ENCODE measurements at regions not wholly inside any gene's neighbourhood (a gene's known extent, or its start where the extent isn't known, plus 50 kb on each side); places are given as distances from the start of the nearest gene placed in this dataset.
"Not testable (repeated sequence)": the region's sequence is repeated elsewhere in the genome, so short reads cannot be mapped to it uniquely, and the experiment has no call there.

DNA sequence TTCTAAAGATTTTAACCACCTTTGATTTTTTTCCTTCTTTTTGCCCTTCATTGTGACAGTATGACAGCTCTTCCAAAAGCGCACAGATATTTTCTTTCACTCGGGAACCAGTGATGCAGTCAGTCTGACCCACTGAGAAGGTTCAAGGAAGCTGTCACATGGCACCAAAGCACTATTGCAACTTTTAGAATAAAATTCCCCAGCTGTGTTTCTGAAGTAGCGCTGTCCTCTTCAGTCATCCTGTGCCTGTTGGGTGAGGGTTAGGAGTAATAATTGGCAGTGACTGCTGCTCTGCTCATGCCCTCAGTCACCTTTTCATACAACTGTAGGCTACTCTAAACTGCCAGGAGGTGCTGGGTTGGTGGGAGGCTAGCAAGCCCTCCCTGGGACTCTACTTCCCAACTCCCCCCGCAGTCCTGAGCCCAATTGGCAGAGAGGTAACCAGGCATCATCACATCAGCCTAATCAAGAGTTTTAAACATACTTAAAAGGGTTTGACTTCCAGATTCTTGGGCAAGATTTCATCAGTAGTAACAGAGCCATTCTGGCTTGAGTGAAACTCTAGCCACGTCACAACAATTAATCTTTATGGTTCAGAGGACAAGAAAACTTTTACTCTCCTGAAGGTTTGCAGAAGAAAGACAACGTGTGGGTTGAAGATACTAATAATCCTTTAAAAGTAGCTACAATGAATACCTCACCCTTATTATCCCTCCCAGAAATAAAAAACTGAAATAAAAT lies 473.3 kb downstream of the FBXO15 start:
- H3K27ac ChIP-seq (ENCODE audit: low read length) = no peak overlapping the region
- no peak overlapping the region for H3K4me3 ChIP-seq (ENCODE audit: low read length)
- DNase-seq = no peak
- no peaks in the 10 kb centered on the region for H3K27me3 ChIP-seq (ENCODE audit: control insufficient read depth, insufficient read depth, low read length)
- no peaks in the 10 kb centered on the region for H3K4me1 ChIP-seq (ENCODE audit: control insufficient read depth, insufficient read depth, low read length)
- H3K9me3 ChIP-seq (ENCODE audit: control insufficient read depth, low read depth, low read length) = no peaks in the 10 kb centered on the region
- H3K36me3 ChIP-seq (ENCODE audit: control insufficient read depth, insufficient read depth, low read length) = no peaks in the 10 kb centered on the region
- 81% methylated on average over 3 of the region's 6 CpGs for WGBS (ENCODE audit: insufficient coverage, low lambda C conversion rate)

DNA sequence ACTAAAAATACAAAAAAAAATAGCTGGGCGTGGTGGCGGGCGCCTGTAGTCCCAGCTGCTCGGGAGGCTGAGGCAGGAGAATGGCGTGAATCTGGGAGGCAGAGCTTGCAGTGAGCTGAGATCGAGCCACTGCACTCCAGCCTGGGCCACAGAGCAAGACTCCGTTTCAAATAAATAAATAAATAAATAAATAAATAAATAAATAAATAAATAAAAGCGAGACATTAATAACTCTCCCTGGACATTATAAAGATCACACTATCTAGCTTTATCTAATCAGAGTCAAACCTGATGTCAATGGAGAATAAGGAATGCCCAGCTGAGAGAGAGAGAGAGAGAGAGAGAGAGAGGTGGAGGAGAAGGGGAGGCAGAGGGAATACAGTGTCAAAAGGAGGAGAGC lies 476.2 kb downstream of the FBXO15 start:
- H3K36me3 ChIP-seq (ENCODE audit: control insufficient read depth, insufficient read depth, low read length); H3K4me3 ChIP-seq (ENCODE audit: low read length); H3K27me3 ChIP-seq (ENCODE audit: control insufficient read depth, insufficient read depth, low read length); DNase-seq; H3K4me1 ChIP-seq (ENCODE audit: control insufficient read depth, insufficient read depth, low read length); H3K9me3 ChIP-seq (ENCODE audit: control insufficient read depth, low read depth, low read length); H3K27ac ChIP-seq (ENCODE audit: low read length): not testable (repeated sequence)
- 100% methylated on average over 1 of the region's 8 CpGs for WGBS (ENCODE audit: insufficient coverage, low lambda C conversion rate)

DNA sequence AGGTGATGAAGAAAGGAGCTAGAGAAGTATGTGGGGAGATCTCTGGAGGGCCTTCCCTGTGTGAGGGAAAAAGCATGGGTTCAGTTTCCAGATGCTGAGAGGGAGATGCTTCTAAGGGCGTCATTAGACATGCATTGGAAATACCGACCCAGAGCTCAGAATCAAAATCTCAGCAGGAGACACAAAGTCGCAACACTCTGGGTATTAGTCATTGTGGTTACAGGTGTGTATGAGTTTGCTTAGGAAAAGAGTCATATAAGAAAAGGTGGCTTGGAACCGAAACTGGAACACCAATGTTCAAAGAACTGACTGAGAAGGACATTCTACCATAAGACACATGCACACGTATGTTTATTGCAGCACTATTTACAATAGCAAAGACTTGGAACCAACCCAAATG lies 477.1 kb downstream of the FBXO15 start:
- Histone ChIP-seq H3K27ac (ENCODE audit: low read length) (no peak overlapping the region), H3K36me3 (ENCODE audit: control insufficient read depth, insufficient read depth, low read length) (no peaks in the 10 kb centered on the region), H3K4me1 (ENCODE audit: control insufficient read depth, insufficient read depth, low read length) (no peaks in the 10 kb centered on the region), H3K9me3 (ENCODE audit: control insufficient read depth, low read depth, low read length) (no peaks in the 10 kb centered on the region), H3K4me3 (ENCODE audit: low read length) (no peak overlapping the region), H3K27me3 (ENCODE audit: control insufficient read depth, insufficient read depth, low read length) (no peaks in the 10 kb centered on the region)
- no CpG with 5 or more reads among the region's 5 CpGs for WGBS (ENCODE audit: insufficient coverage, low lambda C conversion rate)
- DNase-seq = no peak

DNA sequence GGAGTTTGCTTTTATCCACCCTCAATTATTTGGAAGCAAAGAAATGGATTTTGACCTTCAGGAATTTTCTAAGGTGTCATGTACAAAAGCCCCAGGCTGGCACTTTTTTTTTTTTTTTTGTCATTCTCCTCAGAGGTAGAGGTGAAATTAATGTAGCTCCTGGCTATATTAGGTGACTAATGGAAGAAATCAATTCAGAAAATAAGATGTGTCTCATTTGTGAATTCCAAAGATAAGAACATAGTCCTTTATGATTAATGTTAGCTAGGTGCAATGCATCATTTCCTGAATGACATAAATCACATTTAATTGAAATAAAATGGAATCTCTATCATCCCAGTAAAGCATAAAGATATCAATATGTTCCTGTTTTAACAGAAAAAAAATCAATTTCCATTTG lies 477.6 kb downstream of the FBXO15 start:
- no peak overlapping the region for H3K4me3 ChIP-seq (ENCODE audit: low read length)
- no peaks in the 10 kb centered on the region for H3K36me3 ChIP-seq (ENCODE audit: control insufficient read depth, insufficient read depth, low read length)
- no peaks in the 10 kb centered on the region for H3K4me1 ChIP-seq (ENCODE audit: control insufficient read depth, insufficient read depth, low read length)
- no peak overlapping the region for H3K27ac ChIP-seq (ENCODE audit: low read length)
- no peak for DNase-seq
- H3K27me3 ChIP-seq (ENCODE audit: control insufficient read depth, insufficient read depth, low read length) = no peaks in the 10 kb centered on the region
- H3K9me3 ChIP-seq (ENCODE audit: control insufficient read depth, low read depth, low read length) = no peaks in the 10 kb centered on the region

DNA sequence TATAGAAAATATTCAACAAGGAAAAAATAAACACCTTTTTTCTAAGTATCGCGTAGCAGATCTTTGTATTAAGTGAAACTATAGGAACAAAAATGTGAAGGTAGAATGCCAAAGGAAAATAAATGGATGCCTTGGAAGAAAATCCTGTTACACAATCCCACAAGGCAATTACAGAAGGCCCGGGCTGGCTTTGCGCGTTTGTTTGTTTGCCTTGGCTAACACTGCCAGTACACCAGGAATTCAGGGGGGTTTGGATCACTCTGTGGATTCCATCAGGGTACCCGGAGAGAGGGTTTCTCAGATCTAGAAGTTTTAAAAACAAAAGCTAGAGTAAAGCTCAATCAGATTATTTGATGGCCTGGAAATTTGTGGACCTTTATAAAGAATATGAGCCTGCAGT lies 478.3 kb downstream of the FBXO15 start:
- no peak for DNase-seq
- 71% methylated on average over 3 of the region's 6 CpGs for WGBS (ENCODE audit: insufficient coverage, low lambda C conversion rate)
- H3K27me3 ChIP-seq (ENCODE audit: control insufficient read depth, insufficient read depth, low read length) = no peaks in the 10 kb centered on the region
- H3K36me3 ChIP-seq (ENCODE audit: control insufficient read depth, insufficient read depth, low read length) = no peaks in the 10 kb centered on the region
- H3K4me1 ChIP-seq (ENCODE audit: control insufficient read depth, insufficient read depth, low read length) = no peaks in the 10 kb centered on the region
- no peak overlapping the region for H3K4me3 ChIP-seq (ENCODE audit: low read length)
- H3K27ac ChIP-seq (ENCODE audit: low read length) = no peak overlapping the region
- H3K9me3 ChIP-seq (ENCODE audit: control insufficient read depth, low read depth, low read length) = no peaks in the 10 kb centered on the region

DNA sequence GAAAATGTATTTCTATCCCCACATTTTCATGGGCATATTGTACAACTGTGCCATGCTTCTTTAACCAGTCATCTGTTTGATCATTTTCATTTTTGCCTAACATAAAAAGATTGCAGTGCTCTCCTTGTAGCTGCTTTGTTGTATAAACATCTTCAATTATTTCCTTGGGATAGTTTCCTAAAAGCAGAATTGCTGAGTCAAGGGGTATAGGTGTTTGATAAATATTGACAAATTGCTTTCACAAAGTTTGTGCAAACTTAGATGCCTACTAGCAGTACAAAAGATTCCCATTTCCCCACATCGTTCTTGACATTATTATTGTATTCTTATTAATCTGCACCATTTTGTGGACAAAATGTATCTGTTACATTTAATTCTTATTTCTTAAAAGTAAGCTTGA lies 479.6 kb downstream of the FBXO15 start:
- WGBS (ENCODE audit: insufficient coverage, low lambda C conversion rate) = no CpG with 5 or more reads among the region's 1 CpG
- H3K27ac ChIP-seq (ENCODE audit: low read length) = no peak overlapping the region
- DNase-seq = no peak
- H3K4me3 ChIP-seq (ENCODE audit: low read length) = no peak overlapping the region
- no peaks in the 10 kb centered on the region for H3K4me1 ChIP-seq (ENCODE audit: control insufficient read depth, insufficient read depth, low read length)
- H3K27me3 ChIP-seq (ENCODE audit: control insufficient read depth, insufficient read depth, low read length) = no peaks in the 10 kb centered on the region
- no peaks in the 10 kb centered on the region for H3K9me3 ChIP-seq (ENCODE audit: control insufficient read depth, low read depth, low read length)
- no peaks in the 10 kb centered on the region for H3K36me3 ChIP-seq (ENCODE audit: control insufficient read depth, insufficient read depth, low read length)

GRCh38 chr18:73666772-73667171 lies 480.9 kb downstream of the FBXO15 start:
- H3K4me1 ChIP-seq (ENCODE audit: control insufficient read depth, insufficient read depth, low read length) = no peaks in the 10 kb centered on the region
- no CpG with 5 or more reads among the region's 1 CpG for WGBS (ENCODE audit: insufficient coverage, low lambda C conversion rate)

DNA sequence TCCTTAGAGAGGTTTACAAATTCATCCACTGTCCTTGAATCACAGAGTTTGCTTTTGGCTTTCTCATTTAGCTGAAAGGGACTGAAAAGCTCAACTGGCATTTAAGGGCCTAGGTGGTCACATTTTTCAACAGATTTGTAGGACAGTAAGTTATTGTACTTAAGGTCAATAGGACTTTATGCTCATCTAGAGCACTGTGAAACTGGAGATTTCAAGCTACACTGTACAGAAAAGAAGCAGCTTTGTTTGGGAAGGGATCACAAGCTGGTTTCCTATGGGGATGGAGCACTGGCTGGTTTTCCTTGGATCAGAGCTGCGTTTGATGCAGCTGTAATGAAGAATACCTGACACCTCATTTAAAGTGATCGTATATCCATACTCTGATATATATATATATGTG lies 482.7 kb downstream of the FBXO15 start:
- H3K27ac ChIP-seq (ENCODE audit: low read length) = no peak overlapping the region
- no peaks in the 10 kb centered on the region for H3K27me3 ChIP-seq (ENCODE audit: control insufficient read depth, insufficient read depth, low read length)
- no peaks in the 10 kb centered on the region for H3K36me3 ChIP-seq (ENCODE audit: control insufficient read depth, insufficient read depth, low read length)
- no peak overlapping the region for H3K4me3 ChIP-seq (ENCODE audit: low read length)
- H3K4me1 ChIP-seq (ENCODE audit: control insufficient read depth, insufficient read depth, low read length) = no peaks in the 10 kb centered on the region
- DNase-seq = no peak
- no peaks in the 10 kb centered on the region for H3K9me3 ChIP-seq (ENCODE audit: control insufficient read depth, low read depth, low read length)
- no CpG with 5 or more reads among the region's 2 CpGs for WGBS (ENCODE audit: insufficient coverage, low lambda C conversion rate)

More at GRCh38 chr18:73666772-73667171, 480.9 kb downstream of the FBXO15 start:
- H3K9me3 ChIP-seq (ENCODE audit: control insufficient read depth, low read depth, low read length) = no peaks in the 10 kb centered on the region
- H3K27ac ChIP-seq (ENCODE audit: low read length) = no peak overlapping the region
- no peaks in the 10 kb centered on the region for H3K27me3 ChIP-seq (ENCODE audit: control insufficient read depth, insufficient read depth, low read length)
- DNase-seq = no peak
- H3K36me3 ChIP-seq (ENCODE audit: control insufficient read depth, insufficient read depth, low read length) = no peaks in the 10 kb centered on the region
- no peak overlapping the region for H3K4me3 ChIP-seq (ENCODE audit: low read length)

DNA sequence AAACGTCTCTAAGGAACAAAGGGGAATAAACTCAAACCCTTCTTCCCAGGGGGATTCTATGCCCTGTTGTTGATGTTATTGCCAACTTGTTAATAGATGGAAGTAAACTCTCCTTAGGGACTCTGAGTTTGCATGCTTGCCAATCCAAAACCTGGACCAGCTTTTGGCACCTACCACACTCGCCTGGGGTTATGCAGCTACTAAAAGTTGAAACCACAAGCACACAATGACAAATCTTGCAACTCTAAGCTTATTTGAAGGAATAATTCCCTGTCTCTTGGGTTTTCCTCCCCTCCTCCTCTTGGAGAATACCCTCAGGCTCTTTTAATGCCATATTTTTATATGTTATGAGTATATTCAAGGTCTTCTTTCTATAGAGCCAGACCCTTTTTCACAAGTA lies 484.1 kb downstream of the FBXO15 start:
- Histone ChIP-seq H3K9me3 (ENCODE audit: control insufficient read depth, low read depth, low read length) (no peaks in the 10 kb centered on the region), H3K4me3 (ENCODE audit: low read length) (no peak overlapping the region), H3K27me3 (ENCODE audit: control insufficient read depth, insufficient read depth, low read length) (no peaks in the 10 kb centered on the region), H3K27ac (ENCODE audit: low read length) (no peak overlapping the region), H3K4me1 (ENCODE audit: control insufficient read depth, insufficient read depth, low read length) (no peaks in the 10 kb centered on the region), H3K36me3 (ENCODE audit: control insufficient read depth, insufficient read depth, low read length) (no peaks in the 10 kb centered on the region)
- DNase-seq = no peak
- WGBS (ENCODE audit: insufficient coverage, low lambda C conversion rate) = no CpG with 5 or more reads among the region's 2 CpGs

DNA sequence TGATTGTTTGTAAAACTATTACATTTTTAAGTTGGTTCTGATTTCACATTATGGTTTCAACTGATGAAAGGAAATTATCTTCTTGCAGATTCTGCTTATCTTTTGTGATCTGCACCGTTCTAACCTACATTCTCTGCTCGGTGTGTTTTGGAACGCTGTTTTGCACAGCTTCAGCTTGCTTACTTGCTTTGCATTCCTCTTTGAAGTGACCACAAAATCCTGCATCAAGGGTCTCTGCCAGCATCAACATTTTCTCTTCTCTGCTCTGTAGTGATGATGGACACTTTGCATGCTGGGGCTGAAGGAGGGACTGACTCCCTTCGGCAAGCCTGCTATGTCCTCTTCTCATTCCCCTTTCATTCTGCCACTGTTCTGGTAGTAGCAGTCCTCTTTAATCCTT lies 485.2 kb downstream of the FBXO15 start:
- no peaks in the 10 kb centered on the region for H3K9me3 ChIP-seq (ENCODE audit: control insufficient read depth, low read depth, low read length)
- H3K4me1 ChIP-seq (ENCODE audit: control insufficient read depth, insufficient read depth, low read length) = no peaks in the 10 kb centered on the region
- no peak for DNase-seq
- H3K36me3 ChIP-seq (ENCODE audit: control insufficient read depth, insufficient read depth, low read length) = no peaks in the 10 kb centered on the region
- no peak overlapping the region for H3K4me3 ChIP-seq (ENCODE audit: low read length)
- H3K27me3 ChIP-seq (ENCODE audit: control insufficient read depth, insufficient read depth, low read length) = no peaks in the 10 kb centered on the region
- no CpG with 5 or more reads among the region's 4 CpGs for WGBS (ENCODE audit: insufficient coverage, low lambda C conversion rate)
- no peak overlapping the region for H3K27ac ChIP-seq (ENCODE audit: low read length)

Measured in large intestine (tissue), 3 donors.